ENCODE measurements at regions not wholly inside any gene's neighbourhood (a gene's known extent, or its start where the extent isn't known, plus 50 kb on each side); places are given as distances from the start of the nearest gene placed in this dataset.
"Not testable (repeated sequence)": the region's sequence is repeated elsewhere in the genome, so short reads cannot be mapped to it uniquely, and the experiment has no call there.

DNA sequence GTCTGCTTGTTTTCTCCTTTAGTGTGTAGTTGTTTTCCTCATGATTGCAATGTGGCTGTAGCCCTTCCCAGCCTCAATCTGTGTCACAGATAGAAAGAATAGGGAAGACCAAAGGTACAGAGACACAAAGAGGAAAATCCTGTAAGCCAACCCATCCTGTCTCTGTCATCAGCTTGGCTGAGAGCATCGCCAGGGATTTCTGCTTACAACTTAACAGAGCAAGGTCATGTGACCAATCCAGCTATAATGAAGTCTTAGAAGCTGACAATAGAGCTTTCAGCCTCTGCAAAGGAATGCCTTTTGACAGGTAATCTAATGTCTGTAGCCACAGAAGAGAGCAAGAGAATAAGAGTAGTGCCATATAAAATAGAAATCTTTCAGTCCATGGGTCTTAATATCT is 1598.0 kb upstream of the AGA start:
- no peak for DNase-seq

DNA sequence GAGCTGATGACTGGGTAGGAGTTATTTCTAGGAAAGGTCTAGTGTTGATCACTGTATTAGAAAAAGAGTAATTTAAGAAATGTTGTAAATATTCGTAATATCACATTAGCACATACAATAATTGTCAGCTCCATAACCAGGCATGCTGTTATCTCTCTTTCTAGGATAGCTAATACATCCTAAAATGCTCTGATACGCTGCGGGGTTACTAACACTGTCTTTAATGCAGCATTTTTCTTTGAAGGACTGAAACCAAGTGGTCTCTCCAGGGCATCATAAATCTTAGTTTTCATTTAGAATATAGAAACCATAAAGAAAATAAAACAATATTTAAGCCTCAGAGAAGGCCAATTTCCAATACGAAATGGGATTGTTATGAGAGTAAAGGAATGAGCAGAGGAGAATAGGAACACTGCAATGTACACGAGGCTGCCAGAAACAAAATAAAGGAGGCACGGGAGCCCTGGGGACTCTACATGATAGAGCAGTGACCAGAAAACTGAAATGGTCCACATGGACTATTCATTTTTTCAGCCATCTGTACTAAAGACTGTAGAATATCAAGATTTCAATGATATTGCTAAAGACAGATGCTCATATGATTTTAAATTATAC is 1606.7 kb upstream of the AGA start:
- DNase-seq = no peak

DNA sequence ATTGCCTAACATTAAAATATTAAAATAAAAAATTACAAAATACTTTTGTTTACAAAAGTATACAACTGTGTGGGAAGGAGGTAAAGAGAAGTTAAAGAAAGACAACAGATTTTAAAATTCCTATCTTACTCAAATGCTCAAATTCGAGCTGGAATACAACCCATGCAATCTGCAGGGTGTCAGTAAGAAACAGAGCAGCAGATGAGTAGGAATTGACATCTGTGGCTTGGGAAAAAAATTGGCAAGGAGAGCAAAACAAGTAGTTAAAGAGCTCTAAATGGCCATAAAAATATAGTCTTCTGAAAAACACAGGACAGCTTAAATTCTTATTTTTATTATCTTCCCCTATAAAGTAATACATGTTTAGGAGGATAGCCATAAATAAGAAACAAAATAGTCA is 1609.0 kb upstream of the AGA start:
- no peak for DNase-seq

DNA sequence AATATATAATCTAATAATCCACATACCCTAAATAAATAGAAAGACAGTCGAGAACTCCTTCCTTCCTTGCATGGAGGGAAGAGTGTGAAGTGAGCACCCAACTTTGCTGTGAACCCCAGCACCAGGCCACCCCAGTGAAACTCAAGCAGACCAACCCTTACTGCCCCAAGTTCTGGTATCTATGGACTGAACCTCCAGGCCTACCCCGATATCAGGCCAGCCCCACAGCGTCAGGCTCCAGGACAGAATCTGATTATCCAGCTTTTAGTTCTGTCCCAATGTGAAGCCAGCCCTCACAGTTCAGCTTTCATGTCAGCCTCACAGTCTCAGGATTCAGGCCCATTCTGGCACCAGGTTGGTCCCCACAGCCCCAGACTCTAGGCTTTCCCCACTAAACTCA is 1617.2 kb upstream of the AGA start:
- no peak for DNase-seq

- DNase-seq = not testable (repeated sequence)
These were observed 1624.0 kb upstream of the AGA start for GRCh38 chr4:179066254-179066653.

GRCh38 chr4:179071131-179071530 is 1628.9 kb upstream of the AGA start:
- no peak for DNase-seq

DNA sequence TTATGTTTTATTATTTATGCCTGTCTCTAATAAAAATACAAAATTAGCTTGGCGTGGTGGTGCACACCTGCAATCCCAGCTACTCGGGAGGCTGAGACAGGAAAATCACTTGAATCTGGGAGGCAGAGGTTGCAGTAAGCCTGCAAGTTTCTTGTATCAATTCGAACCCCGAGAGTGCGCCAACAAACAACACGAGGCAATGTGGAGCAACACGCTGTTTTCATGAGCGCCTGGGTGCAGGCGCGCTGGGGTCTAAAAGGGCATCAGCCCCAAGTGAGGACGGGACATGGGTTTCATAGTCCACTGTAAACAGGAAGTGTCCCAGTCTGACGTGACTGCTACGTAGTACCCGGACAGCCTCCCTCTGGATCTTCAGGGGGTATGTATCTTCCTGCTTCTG is 1634.6 kb upstream of the AGA start:
- DNase-seq = no peak

DNA sequence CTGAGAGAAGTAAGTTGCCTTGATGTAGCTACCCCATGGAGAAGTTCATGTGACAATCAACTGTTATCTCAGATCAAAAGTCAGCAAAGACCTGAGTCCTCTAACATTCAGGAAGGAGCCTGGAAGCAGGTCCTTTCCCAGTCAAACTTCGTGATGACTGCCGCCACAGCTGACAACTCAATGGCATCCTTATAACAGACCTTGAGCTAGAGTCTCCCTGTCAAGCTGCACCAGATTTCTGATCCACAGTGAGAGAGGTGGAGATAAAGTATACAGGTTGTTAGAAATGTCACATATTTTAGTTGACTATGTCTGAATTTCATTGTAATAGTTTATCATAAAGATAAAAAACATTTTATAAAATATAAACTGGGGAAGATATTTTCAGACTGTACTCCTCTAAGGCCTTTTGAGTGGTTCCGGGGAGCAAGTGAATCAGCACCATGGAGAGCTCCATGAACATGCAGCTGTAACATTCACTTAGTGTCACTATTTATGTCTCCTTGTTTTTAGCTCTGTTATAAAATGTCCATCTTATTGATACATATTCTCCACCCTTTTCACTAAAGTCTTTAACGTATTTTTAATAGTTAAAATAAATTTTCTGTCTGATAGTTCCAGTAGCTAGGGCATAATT is 1653.5 kb upstream of the AGA start:
- DNase-seq = no peak

GRCh38 chr4:179097741-179098140 is 1655.5 kb upstream of the AGA start:
- DNase-seq = no peak

DNA sequence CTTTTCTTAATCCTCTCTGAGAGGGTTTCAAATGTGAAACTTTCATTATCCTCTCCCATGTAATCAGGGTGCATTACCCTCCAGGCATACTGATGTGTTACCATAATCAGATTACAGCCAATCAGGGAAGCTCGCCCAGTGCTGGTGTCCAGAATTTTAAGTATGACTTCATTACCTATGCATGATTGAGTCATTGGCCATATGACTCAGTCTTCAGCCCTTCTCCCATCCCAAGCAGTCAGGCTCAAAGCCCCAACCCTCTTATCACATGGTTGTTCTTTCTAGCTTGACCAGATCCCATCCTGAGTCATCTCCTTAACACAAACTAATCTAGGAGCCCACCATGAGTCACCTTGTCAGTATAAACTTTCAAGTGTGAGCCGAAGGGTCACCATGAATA is 1668.1 kb upstream of the AGA start:
- no peak for DNase-seq

GRCh38 chr4:179110816-179111215 is 1668.6 kb upstream of the AGA start:
- no peak for DNase-seq

DNA sequence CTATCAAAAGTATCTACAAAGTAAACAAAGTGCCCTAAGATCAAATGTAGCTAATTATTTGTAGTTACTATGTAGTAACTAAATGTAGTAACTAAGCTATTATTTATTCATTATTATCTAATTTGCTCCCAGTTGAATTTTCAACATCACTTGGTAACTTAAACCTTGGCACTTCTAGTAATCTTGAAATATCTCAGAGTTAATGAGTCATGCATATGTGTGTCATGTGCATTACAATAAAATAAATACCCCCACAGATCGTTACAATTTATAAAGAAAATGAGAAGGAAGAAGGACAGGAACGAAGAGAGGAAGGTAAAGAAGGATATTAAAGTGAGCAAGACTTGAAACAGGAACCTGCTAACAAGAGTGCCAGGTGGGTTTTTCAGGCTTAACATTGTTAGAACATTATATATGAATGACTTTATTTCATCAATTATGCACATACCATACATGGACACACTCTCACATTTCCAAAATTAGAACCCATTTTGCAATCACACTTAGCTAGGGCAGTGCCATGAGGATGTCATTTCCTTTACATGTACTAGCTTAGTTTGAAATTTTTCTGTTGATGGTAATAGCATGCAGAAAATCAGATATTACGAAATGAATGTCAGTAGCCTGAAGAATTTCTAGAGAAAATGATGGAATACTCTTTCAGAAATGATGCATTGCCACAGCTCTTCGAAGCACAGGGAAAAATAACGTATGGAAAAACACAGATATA is 1670.4 kb upstream of the AGA start:
- no peak for DNase-seq

DNA sequence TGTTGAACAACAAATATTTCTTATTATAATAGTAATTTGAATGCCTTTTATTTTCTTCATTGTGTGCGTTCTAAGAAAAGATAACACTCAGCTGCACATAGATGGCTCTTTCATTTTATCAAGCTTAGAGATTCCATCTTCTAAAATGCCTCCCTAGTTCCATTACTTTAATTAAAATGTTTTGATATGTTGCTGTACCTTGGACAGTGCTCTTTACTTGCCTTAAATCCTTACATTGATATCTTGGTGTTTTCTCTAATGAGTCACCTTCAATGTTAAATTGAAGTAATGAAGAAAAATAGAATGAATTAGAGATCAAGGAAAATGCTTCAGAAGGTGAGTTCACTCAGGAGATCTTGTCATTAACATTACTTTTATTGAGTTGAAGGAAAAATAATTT is 1672.4 kb upstream of the AGA start:
- no peak for DNase-seq

GRCh38 chr4:179116011-179116410 is 1673.8 kb upstream of the AGA start:
- DNase-seq = no peak

- no peak for DNase-seq
These were observed 1674.3 kb upstream of the AGA start for GRCh38 chr4:179116581-179116980.

- DNase-seq = no peak
These were observed 1680.8 kb upstream of the AGA start for GRCh38 chr4:179123084-179123483.

- DNase-seq = no peak
These were observed 1682.2 kb upstream of the AGA start for GRCh38 chr4:179124419-179124818.

DNA sequence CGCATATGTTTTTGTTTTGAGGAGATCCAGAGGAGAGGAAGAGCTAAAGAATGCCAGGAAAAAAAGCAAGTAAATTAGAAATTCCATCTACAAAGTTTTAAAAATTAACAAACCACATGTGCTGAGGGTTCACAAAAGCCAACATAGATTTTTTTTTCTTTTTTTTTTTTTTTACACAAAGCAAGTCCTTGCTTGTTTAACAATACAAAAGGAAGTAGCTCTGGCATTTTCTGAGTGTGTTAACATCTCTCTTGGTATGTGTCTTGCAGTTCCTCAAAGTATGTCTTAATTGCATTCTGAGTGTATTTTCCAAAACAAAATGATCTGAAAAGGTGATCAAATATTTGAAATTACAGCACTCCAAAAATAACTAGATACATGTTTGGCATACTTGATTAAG is 1682.7 kb upstream of the AGA start:
- no peak for DNase-seq

- no peak for DNase-seq
These were observed 1683.6 kb upstream of the AGA start for GRCh38 chr4:179125870-179126269.

DNA sequence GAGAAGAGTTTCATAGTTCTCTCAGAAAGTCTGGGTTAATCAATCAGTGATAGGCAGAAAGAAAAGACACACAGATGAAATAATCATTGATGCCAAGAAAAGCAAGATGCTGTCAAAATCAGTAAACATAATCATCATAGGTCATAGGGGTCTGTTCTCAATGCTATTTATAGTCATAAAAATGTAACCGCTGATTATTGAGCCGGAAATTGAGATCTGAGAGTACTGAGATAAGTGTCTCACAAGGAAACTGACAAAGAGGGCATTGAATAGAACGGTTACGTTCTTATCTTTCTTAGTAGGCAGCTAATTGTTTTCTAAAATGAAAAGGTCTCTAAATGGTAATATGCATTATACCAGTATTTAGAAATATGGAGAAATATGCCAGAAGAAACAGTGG is 1686.1 kb upstream of the AGA start:
- DNase-seq = no peak

GRCh38 chr4:179130122-179130714 is 1688.0 kb upstream of the AGA start:
- no peak for DNase-seq

DNA sequence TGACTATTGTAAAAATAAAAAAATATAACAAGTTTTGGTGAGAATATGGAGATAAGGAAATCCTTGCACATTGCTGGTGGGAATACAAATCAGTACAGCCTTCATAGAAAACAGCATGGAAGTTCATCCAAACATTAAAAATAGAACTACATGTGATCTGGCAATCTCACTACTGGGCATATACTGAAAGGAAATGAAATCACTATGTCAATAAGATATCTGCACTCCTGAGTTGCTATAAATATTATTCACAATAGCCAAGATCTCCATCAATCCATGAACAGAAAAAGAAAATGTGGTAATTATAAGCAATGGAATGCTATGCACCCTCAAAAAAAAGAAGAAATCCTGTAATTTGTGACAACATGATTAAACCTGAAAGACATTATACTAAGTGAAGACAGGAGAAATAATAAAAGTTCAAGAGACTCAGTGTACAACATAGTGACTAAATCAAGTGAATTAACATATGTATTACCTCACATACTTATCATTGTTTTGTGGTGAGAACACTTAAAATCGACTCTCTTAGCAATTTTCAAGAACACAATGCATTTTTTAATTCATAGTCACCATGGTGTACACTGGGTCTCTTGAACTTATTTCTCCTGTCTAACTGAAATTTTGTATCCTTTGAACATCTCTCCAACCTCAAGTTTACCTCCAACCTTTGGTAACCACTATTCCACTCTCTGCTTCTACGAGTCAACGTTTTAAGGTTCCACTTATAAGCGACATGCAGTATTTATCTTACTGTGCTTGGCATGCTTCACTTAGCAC is 1703.7 kb upstream of the AGA start:
- DNase-seq = no peak

DNA sequence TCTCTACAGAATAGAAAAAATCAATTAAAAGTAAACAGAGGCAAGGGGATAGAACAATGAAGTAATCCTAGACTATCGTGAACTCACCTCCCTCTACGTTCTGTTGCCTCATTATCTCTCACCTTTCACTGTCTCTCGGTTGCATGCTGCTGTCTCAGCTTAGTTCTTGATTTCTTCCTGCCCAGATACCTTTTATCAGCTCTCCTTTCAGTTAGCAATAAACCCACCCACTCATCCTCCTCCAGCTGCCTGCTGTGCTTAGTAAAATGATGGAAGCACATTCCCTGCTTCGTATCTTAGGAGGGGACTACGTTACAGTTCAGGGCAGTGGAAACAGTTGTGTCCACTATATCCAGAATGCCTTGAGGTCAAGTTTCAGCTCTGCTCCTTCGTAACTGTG is 1709.5 kb upstream of the AGA start:
- DNase-seq = no peak
